Neural cell (in vitro differentiated cells): ENCODE measurements at regions not wholly inside any gene's neighbourhood (a gene's known extent, or its start where the extent isn't known, plus 50 kb on each side); places are given as distances from the start of the nearest gene placed in this dataset.

Source experiments
- CTCF ChIP-seq: fragments of 450-650 bp; IDR thresholded peaks from 2 replicates; pipeline ENCODE4 v1.5.1; 2014; ENCODE audit warnings: antibody characterized with exemption, mild to moderate bottlenecking, moderate library complexity; ENCODE audit not compliant: poor library complexity, severe bottlenecking
- EP300 ChIP-seq: fragments of 450-650 bp; conservative IDR thresholded peaks from 2 replicates; pipeline ENCODE4 v1.6.1; 2014; ENCODE audit warnings: antibody characterized with exemption, mild to moderate bottlenecking, moderate library complexity; ENCODE audit not compliant: poor library complexity, severe bottlenecking
- EZH2 ChIP-seq: fragments of 200-600, 300-800 bp; shearing (Covaris generic), sonication (generic); IDR thresholded peaks from 2 replicates; pipeline ENCODE4 v1.6.1; 2014; ENCODE audit warnings: antibody characterized with exemption, low read length, borderline replicate concordance, mild to moderate bottlenecking; ENCODE audit not compliant: insufficient read depth, poor library complexity, severe bottlenecking

GRCh38 chr11:130652671-130653335, 204.4 kb downstream of the ADAMTS15 start:
- no peak for TF ChIP-seq CTCF
- no peak for TF ChIP-seq EP300
- TF ChIP-seq EZH2: no peak
